ENCODE measurements at regions not wholly inside any gene's neighbourhood (a gene's known extent, or its start where the extent isn't known, plus 50 kb on each side); places are given as distances from the start of the nearest gene placed in this dataset.

- FAIRE-seq, result no peak
- Histone ChIP-seq H3K9me3 (replicated peaks; ENCODE audit: control insufficient read depth, insufficient read depth, low read length) (no peaks in the 10 kb centered on the region), H3K4me3 (replicated peaks in 1 of 3; ENCODE audit: insufficient read depth in 1 of 3, low read depth in 1 of 3, low read length in 3 of 3) (no peak overlapping the region), H3K4me2 (ENCODE audit: insufficient read depth, low read length) (no peak overlapping the region), H3K36me3 (ENCODE audit: control insufficient read depth in 2 of 2, extremely low read depth in 1 of 2, insufficient read depth in 2 of 2, low read length in 2 of 2) (no peaks in the 10 kb centered on the region), H4K20me1 (replicated peaks; ENCODE audit: control insufficient read depth, extremely low read depth, insufficient read depth, low read length) (no peaks in the 10 kb centered on the region), H3K79me2 (ENCODE audit: control insufficient read depth, insufficient read depth, low read length) (no peaks in the 10 kb centered on the region), H3K9me1 (replicated peaks; ENCODE audit: control insufficient read depth, extremely low read depth, insufficient read depth, low read length) (no peaks in the 10 kb centered on the region), H3K4me1 (ENCODE audit: control insufficient read depth, extremely low read depth, insufficient read depth, low read length) (no peaks in the 10 kb centered on the region), H3K9ac (replicated peaks; ENCODE audit: extremely low read depth, insufficient read depth, low read length) (no peak overlapping the region), H3K27me3 (ENCODE audit: control insufficient read depth in 2 of 2, insufficient read depth in 2 of 2, low read length in 2 of 2) (no peaks in the 10 kb centered on the region), H3K27ac (ENCODE audit: insufficient read depth, low read depth, low read length) (no peak overlapping the region), H2AFZ (ENCODE audit: low read depth, low read length) (no peak overlapping the region)
- no peak for DNase-seq (ENCODE audit: low read depth, low spot score)
- ChIA-PET CTCF (no interaction called here), POLR2A (no interaction called here)
- BruUV-seq (replicated peaks), result no TSS peak
- intact Hi-C loops (cut with micrococcal nuclease), result no loop called here
- no peak for TF ChIP-seq MAX (IDR thresholded peaks at IDR 0.05; ENCODE audit: insufficient read depth, insufficient read length)
- dilution Hi-C loops (cut with MboI; ENCODE audit: extremely low pct_ligation_motif_present, low sequenced_read_pairs), result no loop called here
Observed at GRCh38 chr7:11247545-11247944, 273.9 kb downstream of the PHF14 start.

- no peaks in the 10 kb centered on the region for H4K20me1 ChIP-seq (replicated peaks; ENCODE audit: control insufficient read depth, extremely low read depth, insufficient read depth, low read length)
- TF ChIP-seq MAX (IDR thresholded peaks at IDR 0.05; ENCODE audit: insufficient read depth, insufficient read length), result no peak
- no peak for TF ChIP-seq POLR2AphosphoS5 (IDR thresholded peaks at IDR 0.05; ENCODE audit: insufficient read depth, low read depth, low read length)
- TF ChIP-seq JUN (IDR thresholded peaks at IDR 0.05; ENCODE audit: borderline replicate concordance, insufficient read depth, insufficient read length, low read depth), result no peak
- TF ChIP-seq FOS (IDR thresholded peaks at IDR 0.05; ENCODE audit: borderline replicate concordance, insufficient read depth, low read length), result no peak
- TF ChIP-seq MYC (IDR thresholded peaks at IDR 0.05; ENCODE audit: low read depth, low read length), result no peak
- no peak for TF ChIP-seq EZH2 (IDR thresholded peaks at IDR 0.05; ENCODE audit: borderline replicate concordance, low read depth, low read length, severe bottlenecking)
- no peak for TF ChIP-seq GATA2 (IDR thresholded peaks at IDR 0.05; ENCODE audit: insufficient read depth, insufficient read length, low read depth, low read length)
- no peak for TF ChIP-seq CTCF (IDR thresholded peaks at IDR 0.05; ENCODE audit: extremely low read depth in 1 of 2, insufficient read depth in 1 of 2, low read depth in 1 of 2, low read length in 2 of 2)
- TF ChIP-seq POLR2A (IDR thresholded peaks at IDR 0.05; ENCODE audit: low read depth, low read length), result no peak
- POLR2A ChIA-PET, result no interaction called here
- dilution Hi-C loops (cut with MboI; ENCODE audit: extremely low pct_ligation_motif_present, low sequenced_read_pairs), result no loop called here
- intact Hi-C loops (cut with micrococcal nuclease), result no loop called here
- no peaks in the 10 kb centered on the region for H3K9me3 ChIP-seq (replicated peaks; ENCODE audit: control insufficient read depth, insufficient read depth, low read length)
- no peak overlapping the region for H3K27ac ChIP-seq (ENCODE audit: insufficient read depth, low read depth, low read length)
- H3K36me3 ChIP-seq (ENCODE audit: control insufficient read depth in 2 of 2, extremely low read depth in 1 of 2, insufficient read depth in 2 of 2, low read length in 2 of 2), result no peaks in the 10 kb centered on the region
- CTCF ChIA-PET, result no interaction called here
- H3K27me3 ChIP-seq (ENCODE audit: control insufficient read depth in 2 of 2, insufficient read depth in 2 of 2, low read length in 2 of 2), result no peaks in the 10 kb centered on the region
- FAIRE-seq (no peak), DNase-seq (ENCODE audit: low read depth, low spot score) (no peak)
- H3K9me1 ChIP-seq (replicated peaks; ENCODE audit: control insufficient read depth, extremely low read depth, insufficient read depth, low read length), result no peaks in the 10 kb centered on the region
- no peaks in the 10 kb centered on the region for H3K79me2 ChIP-seq (ENCODE audit: control insufficient read depth, insufficient read depth, low read length)
- H3K4me1 ChIP-seq (ENCODE audit: control insufficient read depth, extremely low read depth, insufficient read depth, low read length), result no peaks in the 10 kb centered on the region
- no TSS peak for BruUV-seq (replicated peaks)
- H2AFZ ChIP-seq (ENCODE audit: low read depth, low read length), result no peak overlapping the region
- H3K4me2 ChIP-seq (ENCODE audit: insufficient read depth, low read length), result no peak overlapping the region
- no peak overlapping the region for H3K9ac ChIP-seq (replicated peaks; ENCODE audit: extremely low read depth, insufficient read depth, low read length)
- H3K4me3 ChIP-seq (replicated peaks in 1 of 3; ENCODE audit: insufficient read depth in 1 of 3, low read depth in 1 of 3, low read length in 3 of 3), result no peak overlapping the region
Observed at GRCh38 chr7:11251436-11251835, 277.8 kb downstream of the PHF14 start.

Data from endothelial cell of umbilical vein (primary cell).